PC-9 (cell line): ENCODE measurements at regions not wholly inside any gene's neighbourhood (a gene's known extent, or its start where the extent isn't known, plus 50 kb on each side); places are given as distances from the start of the nearest gene placed in this dataset.

Source experiments
- BruUV-seq: library from RNA; stranded (reverse); fragments of 400-500 nt; replicated peaks from 2 replicates; lab custom pipeline; 2021; lab: Mats Ljungman, UMichigan
- CTCF ChIA-PET: fragments of 300-600 bp; sonication (Branson Sonifier 250); formaldehyde crosslinking; loops from one replicate; lab custom pipeline; 2022; ENCODE audit warnings: antibody characterized with exemption; lab: Charles Lee
- POLR2A ChIA-PET: fragments of 300-600 bp; sonication (Branson Sonifier 250); formaldehyde crosslinking; loops from one replicate; lab custom pipeline; 2022; ENCODE audit warnings: antibody characterized with exemption; ENCODE audit not compliant: unreplicated experiment; lab: Charles Lee
- DNase-seq, 2 experiments: peaks; one replicate each; pipeline versions ENCODE4 v3.0.0 to v3.0.0-alpha.2; 2015 to 2022; ENCODE audit warnings: mixed read lengths in 1 of 2
- H2AFZ ChIP-seq: fragments of 200-600 bp; sonication (generic); 2 replicates; pipeline ENCODE4 v1.8.1; 2017; ENCODE audit warnings: antibody characterized with exemption
- H3F3A ChIP-seq: fragments of 200-600 bp; sonication (generic); 2 replicates; pipeline ENCODE4 v1.8.1; 2017; ENCODE audit warnings: antibody characterized with exemption, mild to moderate bottlenecking, low read depth; ENCODE audit not compliant: insufficient read depth
- H3K27ac ChIP-seq: fragments of 200-600 bp; sonication (generic); 2 replicates; pipeline ENCODE4 v1.6.1; 2016; ENCODE audit warnings: mixed run types
- H3K27me3 ChIP-seq: fragments of 200-600 bp; sonication (generic); 2 replicates; pipeline ENCODE4 v1.6.1; 2016; ENCODE audit warnings: low read depth, mixed run types; ENCODE audit not compliant: insufficient read depth
- H3K36me3 ChIP-seq: fragments of 200-600 bp; sonication (generic); 2 replicates; pipeline ENCODE4 v1.6.1; 2016; ENCODE audit warnings: low read depth, mixed run types
- H3K4me1 ChIP-seq: fragments of 200-600 bp; sonication (generic); replicated peaks from 2 replicates; pipeline ENCODE4 v1.6.1; 2016; ENCODE audit warnings: mixed run types; ENCODE audit not compliant: insufficient read depth
- H3K4me2 ChIP-seq: fragments of 200-600 bp; sonication (generic); 2 replicates; pipeline ENCODE4 v1.6.1; 2017; ENCODE audit warnings: mixed run types
- H3K4me3 ChIP-seq: fragments of 200-600 bp; sonication (generic); 2 replicates; pipeline ENCODE4 v1.6.1; 2016; ENCODE audit warnings: mixed run types
- H3K79me2 ChIP-seq: fragments of 200-600 bp; sonication (generic); 2 replicates; pipeline ENCODE4 v1.6.1; 2017; ENCODE audit warnings: low read depth, mixed run types
- H3K9me2 ChIP-seq: fragments of 200-600 bp; sonication (generic); 2 replicates; pipeline ENCODE4 v1.8.1; 2017; ENCODE audit warnings: mild to moderate bottlenecking; ENCODE audit not compliant: insufficient read depth
- H3K9me3 ChIP-seq: fragments of 200-600 bp; sonication (generic); 2 replicates; pipeline ENCODE4 v1.8.1; 2016; ENCODE audit warnings: low read depth; ENCODE audit not compliant: insufficient read depth
- H4K20me1 ChIP-seq: fragments of 200-600 bp; sonication (generic); 2 replicates; pipeline ENCODE4 v1.8.1; 2017; ENCODE audit not compliant: insufficient read depth
- CTCF ChIP-seq: fragments of 200-600 bp; sonication (generic); conservative IDR thresholded peaks from 2 replicates; pipeline ENCODE4 v1.6.1; 2017; ENCODE audit warnings: mixed run types, antibody characterized with exemption, mild to moderate bottlenecking, moderate library complexity
- EZH2 ChIP-seq: fragments of 200-600 bp; sonication (generic); IDR thresholded peaks from 2 replicates; pipeline ENCODE4 v1.8.0; 2017; ENCODE audit warnings: antibody characterized with exemption, low read depth
- intact Hi-C: fragments of 100-400 bp; cut with micrococcal nuclease; formaldehyde crosslinking; loops from one replicate; pipeline ENCODE4 v1.10.0; 2022; ENCODE audit not compliant: unreplicated experiment

- Histone ChIP-seq H3K27ac (no peak overlapping the region), H3K4me1 (no peaks in the 10 kb centered on the region), H3K9me2 (no peaks in the 10 kb centered on the region), H3F3A (no peaks in the 10 kb centered on the region), H3K4me2 (no peak overlapping the region), H3K36me3 (no peaks in the 10 kb centered on the region), H3K27me3 (peaks cover 39% of the 10 kb centered on the region), H3K9me3 (peaks cover 3% of the 10 kb centered on the region; the same call in 1 of the 2 replicates), H3K79me2 (no peaks in the 10 kb centered on the region), H2AFZ (no peak overlapping the region), H3K4me3 (no peak overlapping the region), H4K20me1 (no peaks in the 10 kb centered on the region)
- intact Hi-C loops, result no loop called here
- CTCF ChIA-PET, result no interaction called here
- no peak for TF ChIP-seq CTCF
- no peak for TF ChIP-seq EZH2
- DNase-seq, result no peak
- BruUV-seq, result no TSS peak
- POLR2A ChIA-PET, result no interaction called here
These were observed 114.0 kb upstream of the DDX18 start for GRCh38 chr2:117700471-117700870.

- CTCF ChIA-PET, result no interaction called here
- H3K27me3 ChIP-seq, result peaks cover 45% of the 10 kb centered on the region
- intact Hi-C loops, result no loop called here
- H2AFZ ChIP-seq, result no peak overlapping the region
- no peaks in the 10 kb centered on the region for H3K36me3 ChIP-seq
- POLR2A ChIA-PET, result no interaction called here
- no peak overlapping the region for H3K4me2 ChIP-seq
- H3K4me1 ChIP-seq, result no peaks in the 10 kb centered on the region
- H3K9me2 ChIP-seq, result no peaks in the 10 kb centered on the region
- no peak overlapping the region for H3K4me3 ChIP-seq
- H3F3A ChIP-seq, result no peaks in the 10 kb centered on the region
- DNase-seq, result no peak
- no peaks in the 10 kb centered on the region for H4K20me1 ChIP-seq
- peaks cover 3% of the 10 kb centered on the region; the same call in 1 of the 2 replicates for H3K9me3 ChIP-seq
- TF ChIP-seq EZH2 (no peak), CTCF (no peak)
- no peaks in the 10 kb centered on the region for H3K79me2 ChIP-seq
- no TSS peak for BruUV-seq
- H3K27ac ChIP-seq, result no peak overlapping the region
These were observed 113.1 kb upstream of the DDX18 start for GRCh38 chr2:117701365-117701764.

GRCh38 chr2:117702098-117702497 is 112.4 kb upstream of the DDX18 start:
- Histone ChIP-seq H3K27ac (no peak overlapping the region), H3K9me2 (no peaks in the 10 kb centered on the region), H3K9me3 (peaks cover 3% of the 10 kb centered on the region; the same call in 1 of the 2 replicates), H3K27me3 (peaks cover 52% of the 10 kb centered on the region), H2AFZ (no peak overlapping the region), H3K79me2 (no peaks in the 10 kb centered on the region), H4K20me1 (no peaks in the 10 kb centered on the region), H3K4me3 (no peak overlapping the region), H3K4me2 (no peak overlapping the region), H3K4me1 (no peaks in the 10 kb centered on the region), H3F3A (no peaks in the 10 kb centered on the region), H3K36me3 (no peaks in the 10 kb centered on the region)
- TF ChIP-seq CTCF (no peak), EZH2 (no peak)
- no TSS peak for BruUV-seq
- intact Hi-C loops, result no loop called here
- DNase-seq, result no peak
- ChIA-PET POLR2A (no interaction called here), CTCF (no interaction called here)
